ENCODE measurements at regions not wholly inside any gene's neighbourhood (a gene's known extent, or its start where the extent isn't known, plus 50 kb on each side); places are given as distances from the start of the nearest gene placed in this dataset.

DNA sequence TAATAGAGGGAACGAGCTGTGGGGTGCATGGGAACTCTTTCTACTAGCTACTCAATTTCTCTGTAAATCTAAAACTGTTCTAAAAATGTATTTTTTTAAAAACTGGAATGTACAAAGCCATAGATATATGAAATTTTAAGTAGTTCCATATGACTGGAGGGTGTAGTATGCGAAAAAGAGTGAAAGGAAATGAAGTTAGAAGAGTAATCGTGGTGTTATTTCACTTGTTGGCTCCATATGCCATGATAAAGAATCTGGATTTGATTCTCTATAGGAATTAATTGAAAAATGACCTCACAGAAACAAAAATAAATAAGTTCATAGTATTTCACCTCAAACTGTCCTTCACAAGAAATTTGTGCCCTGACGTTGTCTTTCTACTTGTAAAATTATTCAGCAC lies 500.2 kb downstream of the TENT5A start (continued):
- no peak for TF ChIP-seq CHD7 (IDR thresholded peaks at IDR 0.05; ENCODE audit: insufficient replicate concordance, low read length)
- no peak for TF ChIP-seq JUND (IDR thresholded peaks at IDR 0.05; ENCODE audit: low read length)
- TF ChIP-seq SIN3A (conservative IDR thresholded peaks at IDR 0.05 in 1 of 2, IDR thresholded peaks at IDR 0.05 in 1 of 2; ENCODE audit: low read depth in 1 of 2, low read length in 2 of 2), result no peak
- no peak for TF ChIP-seq KDM4A (IDR thresholded peaks at IDR 0.05; ENCODE audit: low read depth, low read length, severe bottlenecking)
- TF ChIP-seq, protein P1, sequence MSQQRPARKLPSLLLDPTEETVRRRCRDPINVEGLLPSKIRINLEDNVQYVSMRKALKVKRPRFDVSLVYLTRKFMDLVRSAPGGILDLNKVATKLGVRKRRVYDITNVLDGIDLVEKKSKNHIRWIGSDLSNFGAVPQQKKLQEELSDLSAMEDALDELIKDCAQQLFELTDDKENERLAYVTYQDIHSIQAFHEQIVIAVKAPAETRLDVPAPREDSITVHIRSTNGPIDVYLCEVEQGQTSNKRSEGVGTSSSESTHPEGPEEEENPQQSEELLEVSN (IDR thresholded peaks at IDR 0.05), result no peak
- TF ChIP-seq CBX8 (IDR thresholded peaks at IDR 0.05; ENCODE audit: borderline replicate concordance, low read depth, low read length), result no peak
- TF ChIP-seq, protein P2, sequence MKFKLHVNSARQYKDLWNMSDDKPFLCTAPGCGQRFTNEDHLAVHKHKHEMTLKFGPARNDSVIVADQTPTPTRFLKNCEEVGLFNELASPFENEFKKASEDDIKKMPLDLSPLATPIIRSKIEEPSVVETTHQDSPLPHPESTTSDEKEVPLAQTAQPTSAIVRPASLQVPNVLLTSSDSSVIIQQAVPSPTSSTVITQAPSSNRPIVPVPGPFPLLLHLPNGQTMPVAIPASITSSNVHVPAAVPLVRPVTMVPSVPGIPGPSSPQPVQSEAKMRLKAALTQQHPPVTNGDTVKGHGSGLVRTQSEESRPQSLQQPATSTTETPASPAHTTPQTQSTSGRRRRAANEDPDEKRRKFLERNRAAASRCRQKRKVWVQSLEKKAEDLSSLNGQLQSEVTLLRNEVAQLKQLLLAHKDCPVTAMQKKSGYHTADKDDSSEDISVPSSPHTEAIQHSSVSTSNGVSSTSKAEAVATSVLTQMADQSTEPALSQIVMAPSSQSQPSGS (IDR thresholded peaks at IDR 0.05; ENCODE audit: low read length), result no peak
- no peak for TF ChIP-seq BACH1 (IDR thresholded peaks at IDR 0.05; ENCODE audit: low read length)
- TF ChIP-seq CREB1 (IDR thresholded peaks at IDR 0.05), result no peak
- no peak for TF ChIP-seq SRF (IDR thresholded peaks at IDR 0.05; ENCODE audit: low read depth, low read length)
- no peak for TF ChIP-seq POLR2A (IDR thresholded peaks at IDR 0.05; ENCODE audit: control extremely low read depth in 1 of 2, low read depth in 2 of 2, low read length in 2 of 2)

Measured in H1 (cell line).